GM12892 (cell line): ENCODE measurements at regions not wholly inside any gene's neighbourhood (a gene's known extent, or its start where the extent isn't known, plus 50 kb on each side); places are given as distances from the start of the nearest gene placed in this dataset.

Source experiments
- POLR2A ChIP-seq: IDR thresholded peaks from 2 replicates; pipeline ENCODE4 v1.6.1; 2011; ENCODE audit warnings: low read depth, low read length, control low read depth
- POLR2AphosphoS5 ChIP-seq: IDR thresholded peaks from 2 replicates; pipeline ENCODE4 v1.6.1; 2011; ENCODE audit warnings: low read depth, low read length, control low read depth
- TAF1 ChIP-seq: IDR thresholded peaks from 2 replicates; pipeline ENCODE4 v1.6.1; 2011; ENCODE audit warnings: low read depth, mild to moderate bottlenecking, control low read depth, low read length, borderline replicate concordance

DNA sequence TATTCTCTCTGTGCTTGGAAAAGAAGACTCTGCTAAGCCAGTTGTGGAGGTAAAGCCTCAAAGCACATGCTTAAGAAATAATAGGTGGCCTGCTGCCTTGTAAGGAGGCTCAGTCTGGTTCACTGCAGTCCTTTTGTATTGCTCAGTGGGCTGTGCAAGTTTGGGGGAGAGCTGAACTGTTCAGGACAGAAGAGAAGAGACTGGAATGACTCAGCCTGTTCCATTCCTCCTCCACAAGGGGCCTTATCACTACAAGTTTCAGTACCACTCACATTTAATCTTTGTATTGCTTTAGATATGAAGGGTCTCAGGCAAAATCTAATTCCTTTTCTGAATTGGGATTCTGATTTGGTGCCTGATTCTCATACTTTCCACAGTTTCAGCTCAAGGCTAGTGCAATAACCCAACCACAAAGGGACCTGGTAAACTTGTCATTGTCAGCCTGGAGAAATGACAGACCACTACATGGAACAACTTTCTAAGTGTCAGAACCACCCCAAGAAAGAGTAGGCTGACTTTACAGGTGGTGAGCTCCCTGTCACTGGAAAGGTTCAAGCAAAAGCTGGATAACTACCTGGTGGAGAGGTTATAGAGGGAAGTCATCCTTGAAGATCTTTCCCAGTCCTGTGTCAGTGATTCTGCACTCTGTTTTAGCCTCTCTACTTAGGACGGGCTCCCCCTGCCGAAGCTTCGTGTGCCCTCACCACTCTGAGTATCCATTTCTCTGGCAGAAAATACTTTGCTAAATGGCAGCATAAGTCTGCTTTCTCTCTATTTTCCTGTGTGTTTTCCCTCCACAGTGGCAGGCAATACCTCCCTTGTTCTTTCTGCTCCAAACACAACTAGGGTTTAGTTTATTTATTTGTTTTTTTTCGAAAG is 162.9 kb upstream of the GJB5 start:
- TF ChIP-seq POLR2A = no peak
- TF ChIP-seq TAF1 = no peak
- TF ChIP-seq POLR2AphosphoS5 = no peak
